Calu3 (cell line): ENCODE measurements at regions not wholly inside any gene's neighbourhood (a gene's known extent, or its start where the extent isn't known, plus 50 kb on each side); places are given as distances from the start of the nearest gene placed in this dataset.

Experiments used
- BruUV-seq: library from RNA; stranded (reverse); fragments of 400-500 nt; replicated peaks from 2 replicates; lab custom pipeline; 2021; lab: Mats Ljungman, UMichigan
- CTCF ChIA-PET: fragments of 300-600 bp; sonication (Branson Sonifier 250); formaldehyde crosslinking; loops from one replicate; lab custom pipeline; 2022; ENCODE audit warnings: antibody characterized with exemption; lab: Charles Lee
- DNase-seq: peaks from one replicate; pipeline ENCODE4 v3.0.0; 2022
- H3K27ac Mint-ChIP-seq: one replicate; pipeline ENCODE4 v1.8.0; 2022; ENCODE audit warnings: mixed read lengths; ENCODE audit not compliant: unreplicated experiment
- H3K27me3 Mint-ChIP-seq: one replicate; pipeline ENCODE4 v1.8.0; 2022; ENCODE audit warnings: mixed read lengths; ENCODE audit not compliant: unreplicated experiment
- H3K36me3 Mint-ChIP-seq: one replicate; pipeline ENCODE4 v1.8.0; 2022; ENCODE audit warnings: mild to moderate bottlenecking, moderate library complexity, mixed read lengths; ENCODE audit not compliant: insufficient read depth, unreplicated experiment
- H3K4me1 Mint-ChIP-seq: one replicate; pipeline ENCODE4 v1.8.0; 2022; ENCODE audit warnings: mild to moderate bottlenecking, low read depth, mixed read lengths; ENCODE audit not compliant: unreplicated experiment
- H3K4me3 Mint-ChIP-seq: one replicate; pipeline ENCODE4 v1.8.0; 2022; ENCODE audit warnings: mild to moderate bottlenecking, low read depth, moderate library complexity, mixed read lengths; ENCODE audit not compliant: unreplicated experiment
- H3K9me3 Mint-ChIP-seq: one replicate; pipeline ENCODE4 v1.8.0; 2022; ENCODE audit warnings: low read depth, mixed read lengths; ENCODE audit not compliant: unreplicated experiment
- intact Hi-C: fragments of 100-400 bp; cut with micrococcal nuclease; formaldehyde crosslinking; loops from one replicate; pipeline ENCODE4 v1.10.0; 2022; ENCODE audit not compliant: unreplicated experiment
- TF ChIP-seq, protein P1 (sequence below): fragments of 200-600 bp; IDR thresholded peaks from one replicate; pipeline ENCODE4 v1.8.0; 2022; ENCODE audit warnings: antibody characterized with exemption; ENCODE audit not compliant: unreplicated experiment

DNA sequence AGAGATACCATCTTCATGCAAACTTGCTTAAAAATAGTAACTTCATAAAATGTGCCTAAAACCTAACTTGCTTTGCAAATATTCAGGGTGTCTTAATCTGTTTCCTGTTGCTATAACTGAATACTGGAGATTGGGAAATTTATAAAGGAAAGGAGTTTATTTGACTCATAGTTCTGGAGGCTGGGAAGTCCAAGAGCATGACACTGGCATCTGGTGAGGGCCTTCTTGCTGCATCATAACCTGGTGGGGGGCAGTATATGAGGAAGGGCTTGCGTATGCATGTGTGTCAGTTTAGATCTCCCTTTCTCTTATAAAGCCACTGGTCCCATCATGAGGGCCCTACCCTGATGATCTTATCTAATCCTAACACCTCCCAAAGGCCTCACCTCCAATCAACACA, 166.5 kb downstream of the LPIN1 start:
- BruUV-seq: no TSS peak
- peaks cover 50% of the 10 kb centered on the region for H3K27me3 Mint-ChIP-seq
- H3K4me3 Mint-ChIP-seq: no peak overlapping the region
- TF ChIP-seq, protein P1, sequence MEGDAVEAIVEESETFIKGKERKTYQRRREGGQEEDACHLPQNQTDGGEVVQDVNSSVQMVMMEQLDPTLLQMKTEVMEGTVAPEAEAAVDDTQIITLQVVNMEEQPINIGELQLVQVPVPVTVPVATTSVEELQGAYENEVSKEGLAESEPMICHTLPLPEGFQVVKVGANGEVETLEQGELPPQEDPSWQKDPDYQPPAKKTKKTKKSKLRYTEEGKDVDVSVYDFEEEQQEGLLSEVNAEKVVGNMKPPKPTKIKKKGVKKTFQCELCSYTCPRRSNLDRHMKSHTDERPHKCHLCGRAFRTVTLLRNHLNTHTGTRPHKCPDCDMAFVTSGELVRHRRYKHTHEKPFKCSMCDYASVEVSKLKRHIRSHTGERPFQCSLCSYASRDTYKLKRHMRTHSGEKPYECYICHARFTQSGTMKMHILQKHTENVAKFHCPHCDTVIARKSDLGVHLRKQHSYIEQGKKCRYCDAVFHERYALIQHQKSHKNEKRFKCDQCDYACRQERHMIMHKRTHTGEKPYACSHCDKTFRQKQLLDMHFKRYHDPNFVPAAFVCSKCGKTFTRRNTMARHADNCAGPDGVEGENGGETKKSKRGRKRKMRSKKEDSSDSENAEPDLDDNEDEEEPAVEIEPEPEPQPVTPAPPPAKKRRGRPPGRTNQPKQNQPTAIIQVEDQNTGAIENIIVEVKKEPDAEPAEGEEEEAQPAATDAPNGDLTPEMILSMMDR: no peak
- no peaks in the 10 kb centered on the region for H3K9me3 Mint-ChIP-seq
- CTCF ChIA-PET: no interaction called here
- no peaks in the 10 kb centered on the region for H3K36me3 Mint-ChIP-seq
- DNase-seq: no peak
- no peak overlapping the region for H3K27ac Mint-ChIP-seq
- intact Hi-C loops: no loop called here
- no peaks in the 10 kb centered on the region for H3K4me1 Mint-ChIP-seq

DNA sequence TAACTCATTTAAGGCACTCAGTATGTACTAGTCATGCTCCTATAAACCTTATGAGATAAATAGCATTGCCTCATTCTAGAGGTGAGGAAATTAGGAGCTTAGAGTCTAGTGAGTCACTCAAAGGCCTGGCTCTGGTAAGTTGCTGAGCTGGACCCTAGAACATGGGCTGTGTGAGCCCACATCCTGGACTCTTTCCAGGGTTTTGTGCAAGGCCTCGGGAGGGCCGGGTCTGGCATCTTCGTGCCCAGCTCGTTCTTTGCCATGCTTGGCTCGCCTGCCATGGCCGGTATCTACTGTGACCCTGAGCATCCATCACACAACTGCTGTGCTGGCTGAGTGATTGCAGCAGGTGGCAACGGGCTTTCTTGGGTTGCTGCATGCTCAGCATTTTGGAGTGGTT, 168.0 kb downstream of the LPIN1 start:
- BruUV-seq: no TSS peak
- no peak overlapping the region for H3K27ac Mint-ChIP-seq

DNA sequence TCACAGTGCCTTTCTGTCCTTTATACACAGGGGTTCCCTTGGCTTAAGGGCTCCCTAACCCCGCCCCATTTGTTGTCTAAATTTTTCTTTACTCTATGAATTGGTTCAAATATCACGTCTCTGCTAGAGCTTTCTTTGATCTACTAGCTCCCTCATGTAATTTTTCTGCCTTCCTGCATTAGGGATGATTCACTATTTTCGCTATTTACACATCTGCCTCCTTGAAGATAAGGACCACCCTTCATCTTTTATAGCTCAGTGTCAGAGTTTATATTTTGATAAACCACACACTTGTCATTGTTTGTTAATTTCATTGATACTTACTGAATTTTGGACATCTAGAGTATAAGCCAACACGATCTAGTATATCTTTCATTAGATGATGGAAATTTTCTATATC, 169.2 kb downstream of the LPIN1 start:
- no peak for DNase-seq
- Mint-ChIP-seq H3K27ac (no peak overlapping the region), H3K4me1 (no peaks in the 10 kb centered on the region), H3K36me3 (no peaks in the 10 kb centered on the region), H3K27me3 (peaks cover 40% of the 10 kb centered on the region), H3K4me3 (no peak overlapping the region), H3K9me3 (no peaks in the 10 kb centered on the region)
- TF ChIP-seq, protein P1: no peak
- BruUV-seq: no TSS peak
- CTCF ChIA-PET: no interaction called here
- intact Hi-C loops: no loop called here

More for the DNA sequence above, 168.0 kb downstream of the LPIN1 start:
- no peak for DNase-seq
- intact Hi-C loops: no loop called here
- peaks cover 44% of the 10 kb centered on the region for H3K27me3 Mint-ChIP-seq
- H3K36me3 Mint-ChIP-seq: no peaks in the 10 kb centered on the region
- no peaks in the 10 kb centered on the region for H3K9me3 Mint-ChIP-seq
- H3K4me3 Mint-ChIP-seq: no peak overlapping the region
- CTCF ChIA-PET: no interaction called here
- no peaks in the 10 kb centered on the region for H3K4me1 Mint-ChIP-seq
- TF ChIP-seq, protein P1: no peak

DNA sequence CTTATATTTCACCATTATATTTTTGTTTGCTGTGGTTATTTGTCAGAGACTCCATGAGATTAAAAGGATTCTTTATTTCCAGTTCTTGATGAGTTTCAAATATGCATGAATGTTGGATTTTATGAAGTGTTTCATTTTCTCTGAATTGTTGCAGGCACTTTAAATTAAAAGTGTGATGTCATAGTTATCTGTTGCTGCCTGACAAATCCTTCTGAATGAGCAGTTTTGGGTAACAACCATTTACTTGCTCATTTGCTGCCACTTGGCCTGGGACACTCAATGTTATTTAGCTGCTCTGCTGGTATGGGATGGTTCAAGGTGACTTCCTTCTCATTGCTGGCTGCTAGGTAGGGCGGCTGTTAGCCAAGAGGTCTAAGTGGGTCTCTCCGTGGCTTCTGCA, 173.5 kb downstream of the LPIN1 start:
- intact Hi-C loops: no loop called here
- TF ChIP-seq, protein P1: no peak
- H3K4me1 Mint-ChIP-seq: no peaks in the 10 kb centered on the region
- no peak overlapping the region for H3K4me3 Mint-ChIP-seq
- no peak overlapping the region for H3K27ac Mint-ChIP-seq
- CTCF ChIA-PET: no interaction called here
- DNase-seq: no peak
- H3K27me3 Mint-ChIP-seq: peaks cover 55% of the 10 kb centered on the region
- no peaks in the 10 kb centered on the region for H3K36me3 Mint-ChIP-seq
- no TSS peak for BruUV-seq
- H3K9me3 Mint-ChIP-seq: no peaks in the 10 kb centered on the region
